GM21825 (cell line): ENCODE measurements at regions not wholly inside any gene's neighbourhood (a gene's known extent, or its start where the extent isn't known, plus 50 kb on each side); places are given as distances from the start of the nearest gene placed in this dataset.

Experiments used
- ATAC-seq: cut with Tn5 transposase; IDR thresholded peaks from one replicate; pipeline ENCODE4 v1.9.1; 2021; ENCODE audit warnings: mild to moderate bottlenecking, moderate library complexity; ENCODE audit not compliant: unreplicated experiment

GRCh38 chr11:112795911-112796649 lies 165.1 kb upstream of the NCAM1 start:
- no peak for ATAC-seq

- ATAC-seq = no peak
Observed at GRCh38 chr11:112797092-112797491, 164.1 kb upstream of the NCAM1 start.

- no peak for ATAC-seq
Observed at GRCh38 chr11:112797648-112798293, 163.4 kb upstream of the NCAM1 start.

GRCh38 chr11:112801025-112801816 lies 160.0 kb upstream of the NCAM1 start:
- ATAC-seq = no peak

GRCh38 chr11:112801817-112802088 lies 159.5 kb upstream of the NCAM1 start:
- ATAC-seq = no peak

GRCh38 chr11:112805658-112806057 lies 155.6 kb upstream of the NCAM1 start:
- ATAC-seq = no peak

GRCh38 chr11:112806256-112806655 lies 155.0 kb upstream of the NCAM1 start:
- no peak for ATAC-seq

- ATAC-seq = no peak
Observed at GRCh38 chr11:112806876-112807275, 154.3 kb upstream of the NCAM1 start.

GRCh38 chr11:112809429-112809828 lies 151.8 kb upstream of the NCAM1 start:
- ATAC-seq = no peak

GRCh38 chr11:112810951-112811350 lies 150.3 kb upstream of the NCAM1 start:
- no peak for ATAC-seq

- no peak for ATAC-seq
Observed at GRCh38 chr11:112811783-112812182, 149.4 kb upstream of the NCAM1 start.

- ATAC-seq = no peak
Observed at GRCh38 chr11:112812729-112813128, 148.5 kb upstream of the NCAM1 start.

GRCh38 chr11:112814168-112814567 lies 147.1 kb upstream of the NCAM1 start:
- no peak for ATAC-seq

GRCh38 chr11:112817376-112817775 lies 143.8 kb upstream of the NCAM1 start:
- no peak for ATAC-seq

- no peak for ATAC-seq
Observed at GRCh38 chr11:112822478-112823274, 138.5 kb upstream of the NCAM1 start.

- ATAC-seq = no peak
Observed at GRCh38 chr11:112826026-112826425, 135.2 kb upstream of the NCAM1 start.

- no peak for ATAC-seq
Observed at GRCh38 chr11:112826788-112827187, 134.4 kb upstream of the NCAM1 start.

GRCh38 chr11:112828421-112828820 lies 132.8 kb upstream of the NCAM1 start:
- ATAC-seq = no peak

- no peak for ATAC-seq
Observed at GRCh38 chr11:112829971-112830654, 131.1 kb upstream of the NCAM1 start.

- no peak for ATAC-seq
Observed at GRCh38 chr11:112831041-112831440, 130.2 kb upstream of the NCAM1 start.
